Activated T-helper 1 cell treated with anti-CD3 and anti-CD28 coated beads, Interleukin-2, amount 50 U/mL, for 16 hours (primary cell): ENCODE measurements at regions not wholly inside any gene's neighbourhood (a gene's known extent, or its start where the extent isn't known, plus 50 kb on each side); places are given as distances from the start of the nearest gene placed in this dataset.
"Not testable (repeated sequence)": the region's sequence is repeated elsewhere in the genome, so short reads cannot be mapped to it uniquely, and the experiment has no call there.

Experiments used
- DNase-seq, 2 donors: peaks; one replicate each; pipeline ENCODE4 v3.0.0-alpha.2; 2020; ENCODE audit warnings: low read depth in 1 of 2, low spot score in 1 of 2

GRCh38 chr2:129548880-129549279 is 430.6 kb upstream of the RAB6C start:
- DNase-seq, result no peak

GRCh38 chr2:129550536-129550935 is 428.9 kb upstream of the RAB6C start:
- DNase-seq, result no peak

GRCh38 chr2:129554373-129554772 is 425.1 kb upstream of the RAB6C start:
- no peak for DNase-seq

- no peak for DNase-seq
These were observed 420.4 kb upstream of the RAB6C start for GRCh38 chr2:129559101-129559500.

- no peak for DNase-seq
These were observed 413.8 kb upstream of the RAB6C start for GRCh38 chr2:129565551-129566109.

GRCh38 chr2:129570812-129571211 is 408.7 kb upstream of the RAB6C start:
- not testable (repeated sequence) for DNase-seq

- DNase-seq, result no peak
These were observed 404.0 kb upstream of the RAB6C start for GRCh38 chr2:129575431-129575830.

- DNase-seq, result no peak
These were observed 403.6 kb upstream of the RAB6C start for GRCh38 chr2:129575880-129576279.

GRCh38 chr2:129580001-129580400 is 399.5 kb upstream of the RAB6C start:
- DNase-seq, result no peak

GRCh38 chr2:129585760-129586159 is 393.7 kb upstream of the RAB6C start:
- no peak for DNase-seq

GRCh38 chr2:129587426-129588064 is 391.9 kb upstream of the RAB6C start:
- no peak for DNase-seq

- DNase-seq, result no peak
These were observed 374.9 kb upstream of the RAB6C start for GRCh38 chr2:129604560-129604959.

GRCh38 chr2:129605646-129606045 is 373.8 kb upstream of the RAB6C start:
- DNase-seq, result no peak

- no peak for DNase-seq
These were observed 372.8 kb upstream of the RAB6C start for GRCh38 chr2:129606496-129607270.

- no peak for DNase-seq
These were observed 370.2 kb upstream of the RAB6C start for GRCh38 chr2:129609224-129609623.

- no peak for DNase-seq
These were observed 368.7 kb upstream of the RAB6C start for GRCh38 chr2:129610766-129611165.

- DNase-seq, result no peak
These were observed 368.0 kb upstream of the RAB6C start for GRCh38 chr2:129611471-129611870.

- no peak for DNase-seq
These were observed 360.0 kb upstream of the RAB6C start for GRCh38 chr2:129619471-129619870.

GRCh38 chr2:129620411-129620810 is 359.1 kb upstream of the RAB6C start:
- DNase-seq, result no peak

- no peak for DNase-seq
These were observed 355.7 kb upstream of the RAB6C start for GRCh38 chr2:129623783-129624182.

GRCh38 chr2:129627437-129627836 is 352.0 kb upstream of the RAB6C start:
- no peak for DNase-seq

GRCh38 chr2:129636692-129637091 is 342.8 kb upstream of the RAB6C start:
- DNase-seq, result no peak
